GM12873 (cell line): ENCODE measurements at regions not wholly inside any gene's neighbourhood (a gene's known extent, or its start where the extent isn't known, plus 50 kb on each side); places are given as distances from the start of the nearest gene placed in this dataset.

Experiments used
- TF ChIP-seq, protein P1 (sequence below): IDR thresholded peaks from 2 replicates; pipeline ENCODE4 v1.5.1; 2012; ENCODE audit warnings: low read depth, mild to moderate bottlenecking, moderate library complexity, low read length, control low read depth; ENCODE audit not compliant: insufficient read depth; ENCODE audit errors: missing control alignments

DNA sequence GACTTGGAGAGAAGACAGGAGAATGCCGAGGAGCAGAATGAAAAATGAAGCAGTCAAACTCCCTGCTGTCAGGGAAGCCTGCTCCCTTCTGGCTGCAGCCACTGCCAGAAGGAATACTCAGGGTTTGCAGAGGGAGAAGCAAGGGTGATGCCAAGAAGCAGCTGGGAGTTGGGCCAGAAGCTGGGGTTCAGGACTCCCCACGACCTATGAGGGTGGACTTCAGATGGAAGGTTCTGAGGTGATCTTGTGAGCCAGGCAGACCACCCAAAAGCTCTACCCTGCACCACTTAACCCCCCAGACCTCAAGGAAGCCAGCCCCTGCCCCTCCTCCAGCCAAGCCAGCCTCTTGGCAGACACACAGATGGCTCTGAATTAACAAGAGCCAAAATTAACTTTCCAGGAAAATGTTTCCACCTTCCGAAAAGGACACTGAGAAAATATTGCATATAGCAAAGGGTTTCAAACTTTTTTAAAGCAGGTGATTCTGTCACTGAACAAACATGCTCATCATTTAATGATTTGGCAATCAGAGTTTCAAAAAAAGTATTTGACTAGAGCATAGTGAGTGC is 126.0 kb upstream of the ERCC4 start:
- TF ChIP-seq, protein P1, sequence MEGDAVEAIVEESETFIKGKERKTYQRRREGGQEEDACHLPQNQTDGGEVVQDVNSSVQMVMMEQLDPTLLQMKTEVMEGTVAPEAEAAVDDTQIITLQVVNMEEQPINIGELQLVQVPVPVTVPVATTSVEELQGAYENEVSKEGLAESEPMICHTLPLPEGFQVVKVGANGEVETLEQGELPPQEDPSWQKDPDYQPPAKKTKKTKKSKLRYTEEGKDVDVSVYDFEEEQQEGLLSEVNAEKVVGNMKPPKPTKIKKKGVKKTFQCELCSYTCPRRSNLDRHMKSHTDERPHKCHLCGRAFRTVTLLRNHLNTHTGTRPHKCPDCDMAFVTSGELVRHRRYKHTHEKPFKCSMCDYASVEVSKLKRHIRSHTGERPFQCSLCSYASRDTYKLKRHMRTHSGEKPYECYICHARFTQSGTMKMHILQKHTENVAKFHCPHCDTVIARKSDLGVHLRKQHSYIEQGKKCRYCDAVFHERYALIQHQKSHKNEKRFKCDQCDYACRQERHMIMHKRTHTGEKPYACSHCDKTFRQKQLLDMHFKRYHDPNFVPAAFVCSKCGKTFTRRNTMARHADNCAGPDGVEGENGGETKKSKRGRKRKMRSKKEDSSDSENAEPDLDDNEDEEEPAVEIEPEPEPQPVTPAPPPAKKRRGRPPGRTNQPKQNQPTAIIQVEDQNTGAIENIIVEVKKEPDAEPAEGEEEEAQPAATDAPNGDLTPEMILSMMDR = no peak

DNA sequence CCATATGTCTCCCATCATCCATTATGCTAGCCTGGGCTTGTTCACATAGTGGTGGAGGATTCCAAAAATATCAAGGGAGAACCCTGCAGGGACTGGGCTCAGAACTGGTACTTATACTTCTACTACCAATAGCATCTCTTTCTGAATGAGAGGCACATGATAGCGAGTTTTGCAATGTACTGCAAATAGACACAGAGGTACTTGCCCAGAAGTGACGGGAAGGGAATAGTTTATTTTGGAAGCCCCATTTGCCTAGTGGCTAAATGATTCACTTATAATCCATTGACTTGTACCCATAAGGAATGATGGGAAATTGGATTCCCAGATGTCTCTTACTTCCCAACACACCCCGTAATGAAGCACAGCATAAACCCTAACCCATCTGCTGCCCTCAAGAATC is 124.8 kb upstream of the ERCC4 start:
- TF ChIP-seq, protein P1 = no peak

DNA sequence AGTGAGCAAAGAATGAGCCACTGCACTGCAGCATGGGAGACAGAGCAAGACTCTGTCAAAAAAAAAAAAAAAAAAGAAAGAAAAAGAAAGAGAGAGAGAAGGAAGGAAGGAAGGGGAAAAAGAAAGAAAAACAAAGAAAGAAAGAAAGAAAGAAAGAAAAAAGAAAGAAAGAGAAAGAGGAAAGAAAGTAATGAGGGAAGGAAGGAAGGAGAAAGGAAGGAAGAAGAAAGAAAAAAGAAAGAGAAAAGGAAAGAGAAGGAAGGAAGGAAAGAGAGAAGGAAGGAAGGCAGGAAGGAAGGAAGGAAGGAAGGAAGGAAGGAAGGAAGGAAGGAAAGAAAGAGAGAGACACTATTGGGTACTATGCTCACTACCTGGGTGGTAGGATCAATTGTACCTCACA is 122.2 kb upstream of the ERCC4 start:
- TF ChIP-seq, protein P1 = no peak

DNA sequence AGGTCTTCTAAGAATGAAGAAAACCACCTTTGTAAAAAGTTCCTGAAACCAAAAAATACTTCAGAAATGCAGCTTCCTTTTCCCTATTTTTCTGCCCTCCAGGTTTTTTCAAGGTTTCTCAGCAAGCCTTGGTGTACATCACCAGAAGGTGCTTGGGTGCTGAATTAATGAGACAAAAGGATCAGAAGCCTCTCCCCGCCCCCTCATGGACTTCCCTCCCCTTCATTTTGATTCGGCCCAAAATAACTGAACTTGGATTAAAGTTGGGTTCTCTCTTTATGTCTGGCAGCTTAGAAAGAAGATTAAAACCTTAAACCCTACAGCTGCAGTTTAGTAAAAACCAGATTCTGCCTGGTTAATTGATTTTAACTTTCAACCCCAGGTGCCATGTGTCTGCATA is 121.7 kb upstream of the ERCC4 start:
- TF ChIP-seq, protein P1 = no peak

DNA sequence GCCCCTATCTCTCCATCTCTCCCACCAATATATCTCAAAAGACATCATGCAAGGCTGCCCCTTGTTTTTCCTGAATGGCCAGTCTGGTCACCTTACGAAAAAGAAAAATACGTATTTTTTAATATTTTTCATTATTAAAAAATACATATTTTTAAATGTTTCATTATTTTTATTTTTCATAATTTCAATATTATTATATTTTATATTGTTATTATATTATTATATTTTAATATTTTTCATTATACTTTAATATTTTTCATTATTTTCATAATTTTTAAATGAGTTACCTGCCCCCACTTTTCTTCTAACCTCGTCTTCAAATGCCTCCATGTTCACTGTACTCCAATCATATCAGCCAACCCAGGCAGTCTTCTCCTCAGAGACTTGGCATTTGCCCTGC is 116.0 kb upstream of the ERCC4 start:
- TF ChIP-seq, protein P1 = no peak

DNA sequence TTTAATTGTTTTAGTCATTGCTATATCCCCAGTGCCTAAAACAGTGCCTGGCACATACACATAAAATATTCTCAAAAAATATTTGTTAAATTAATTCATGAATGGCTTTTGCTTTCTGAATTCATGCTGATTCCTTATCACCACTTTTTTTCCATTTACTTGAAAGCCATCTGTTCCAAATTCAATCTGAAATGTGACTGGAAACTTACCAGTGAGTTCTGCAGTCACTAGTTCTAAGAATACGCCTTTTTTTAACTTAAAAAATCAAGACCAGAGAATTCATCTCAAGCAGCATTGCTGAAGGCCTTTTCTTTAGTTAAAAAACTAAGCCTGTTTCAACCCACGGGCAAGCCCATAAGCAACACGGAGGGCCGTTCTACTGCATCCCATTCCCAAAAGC is 114.0 kb upstream of the ERCC4 start:
- TF ChIP-seq, protein P1 = no peak

DNA sequence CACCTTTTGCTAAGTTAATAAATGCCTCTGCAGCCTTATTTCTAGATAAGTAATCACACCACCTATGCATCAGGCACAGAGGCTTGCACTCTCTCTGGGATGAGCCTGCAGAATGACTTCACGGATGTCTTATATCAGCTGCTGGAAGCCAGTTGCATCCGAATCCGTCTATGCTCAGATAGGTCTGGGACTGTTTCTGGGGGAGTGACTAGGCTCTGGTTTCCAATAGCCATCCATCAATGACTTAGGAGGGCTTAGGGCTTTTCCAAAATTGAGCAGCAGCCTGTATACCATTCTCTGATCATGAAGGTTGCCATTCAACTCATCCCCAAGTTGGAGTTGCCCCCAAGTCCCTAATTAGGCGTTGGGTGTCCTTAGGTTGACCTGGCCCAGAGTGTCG is 113.3 kb upstream of the ERCC4 start:
- TF ChIP-seq, protein P1 = no peak
